Parathyroid adenoma (tissue), 2 donors: ENCODE measurements at regions not wholly inside any gene's neighbourhood (a gene's known extent, or its start where the extent isn't known, plus 50 kb on each side); places are given as distances from the start of the nearest gene placed in this dataset.
"Not testable (repeated sequence)": the region's sequence is repeated elsewhere in the genome, so short reads cannot be mapped to it uniquely, and the experiment has no call there.

Source experiments
- H2AFZ ChIP-seq: fragments of 300-600 bp; sonication (generic); one replicate; pipeline ENCODE4 v1.7.0; 2017; ENCODE audit warnings: antibody characterized with exemption, mild to moderate bottlenecking
- H3K27ac ChIP-seq: fragments of 300-600 bp; sonication (generic); one replicate; pipeline ENCODE4 v1.7.0; 2017
- H3K27me3 ChIP-seq: fragments of 300-600 bp; sonication (generic); one replicate; pipeline ENCODE4 v1.7.0; 2017; ENCODE audit warnings: low read length; ENCODE audit not compliant: control insufficient read depth, insufficient read depth
- H3K36me3 ChIP-seq: fragments of 300-600 bp; sonication (generic); one replicate; pipeline ENCODE4 v1.7.0; 2017; ENCODE audit warnings: low read length; ENCODE audit not compliant: control insufficient read depth, insufficient read depth
- H3K4me1 ChIP-seq: fragments of 300-600 bp; sonication (generic); one replicate; pipeline ENCODE4 v1.7.0; 2017; ENCODE audit warnings: control low read depth
- H3K4me2 ChIP-seq: fragments of 300-600 bp; sonication (generic); one replicate; pipeline ENCODE4 v1.7.0; 2017; ENCODE audit warnings: low read length
- H3K4me3 ChIP-seq: fragments of 300-600 bp; sonication (generic); one replicate; pipeline ENCODE4 v1.7.0; 2017; ENCODE audit warnings: low read depth, low read length
- H3K79me2 ChIP-seq: fragments of 300-600 bp; sonication (generic); one replicate; pipeline ENCODE4 v1.7.0; 2017; ENCODE audit warnings: control low read depth
- H3K9ac ChIP-seq: fragments of 300-600 bp; sonication (generic); one replicate; pipeline ENCODE4 v1.7.0; 2017; ENCODE audit warnings: mild to moderate bottlenecking
- H3K9me3 ChIP-seq: fragments of 300-600 bp; sonication (generic); one replicate; pipeline ENCODE4 v1.7.0; 2017; ENCODE audit warnings: low read length; ENCODE audit not compliant: control insufficient read depth
- TF ChIP-seq, protein P1 (sequence below): fragments of 300-600 bp; sonication (generic); IDR thresholded peaks from one replicate; pipeline ENCODE4 v1.7.0; 2017; ENCODE audit warnings: antibody characterized with exemption, mild to moderate bottlenecking
- donor health status: primary hyperparathyroidism.

DNA sequence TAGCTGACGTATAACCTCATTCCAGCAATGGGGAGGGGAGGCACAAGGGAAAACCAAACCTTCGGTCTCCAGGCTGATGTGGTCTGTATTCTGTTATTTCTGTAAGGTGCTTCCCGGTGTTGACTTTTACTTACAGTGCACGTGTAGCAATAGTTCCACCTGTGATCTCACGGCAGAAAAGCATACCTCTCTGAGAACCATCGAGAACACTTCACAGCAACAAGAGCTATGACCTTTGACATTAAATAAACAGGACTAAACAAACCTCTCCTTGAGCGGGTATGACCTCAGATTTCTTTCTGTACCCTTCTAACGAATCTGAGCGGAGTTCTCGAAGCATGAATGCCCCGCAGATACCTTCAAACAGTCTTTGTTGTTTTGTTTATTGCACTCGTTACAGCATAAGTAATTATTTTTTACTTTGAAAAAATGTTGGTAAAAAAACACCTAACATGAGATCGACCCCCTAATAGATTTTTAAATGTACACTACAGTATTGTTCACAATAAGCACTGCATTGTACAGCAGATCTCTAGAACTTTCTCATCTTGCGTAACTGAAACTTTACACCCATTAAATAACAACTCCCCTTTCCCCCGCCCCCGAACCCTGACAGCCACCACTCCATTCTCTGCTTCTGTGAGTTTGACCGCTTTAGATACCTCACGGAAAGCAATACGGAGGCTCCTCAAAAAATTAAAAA lies 282.3 kb downstream of the GATA3 start:
- H3K9me3 ChIP-seq, result no peaks in the 10 kb centered on the region
- H3K36me3 ChIP-seq, result no peaks in the 10 kb centered on the region
- TF ChIP-seq, protein P1, sequence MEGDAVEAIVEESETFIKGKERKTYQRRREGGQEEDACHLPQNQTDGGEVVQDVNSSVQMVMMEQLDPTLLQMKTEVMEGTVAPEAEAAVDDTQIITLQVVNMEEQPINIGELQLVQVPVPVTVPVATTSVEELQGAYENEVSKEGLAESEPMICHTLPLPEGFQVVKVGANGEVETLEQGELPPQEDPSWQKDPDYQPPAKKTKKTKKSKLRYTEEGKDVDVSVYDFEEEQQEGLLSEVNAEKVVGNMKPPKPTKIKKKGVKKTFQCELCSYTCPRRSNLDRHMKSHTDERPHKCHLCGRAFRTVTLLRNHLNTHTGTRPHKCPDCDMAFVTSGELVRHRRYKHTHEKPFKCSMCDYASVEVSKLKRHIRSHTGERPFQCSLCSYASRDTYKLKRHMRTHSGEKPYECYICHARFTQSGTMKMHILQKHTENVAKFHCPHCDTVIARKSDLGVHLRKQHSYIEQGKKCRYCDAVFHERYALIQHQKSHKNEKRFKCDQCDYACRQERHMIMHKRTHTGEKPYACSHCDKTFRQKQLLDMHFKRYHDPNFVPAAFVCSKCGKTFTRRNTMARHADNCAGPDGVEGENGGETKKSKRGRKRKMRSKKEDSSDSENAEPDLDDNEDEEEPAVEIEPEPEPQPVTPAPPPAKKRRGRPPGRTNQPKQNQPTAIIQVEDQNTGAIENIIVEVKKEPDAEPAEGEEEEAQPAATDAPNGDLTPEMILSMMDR, result no peak
- H3K27me3 ChIP-seq, result no peaks in the 10 kb centered on the region
- no peaks in the 10 kb centered on the region for H3K4me1 ChIP-seq
- no peak overlapping the region for H2AFZ ChIP-seq
- H3K9ac ChIP-seq, result no peak overlapping the region
- no peak overlapping the region for H3K4me3 ChIP-seq
- no peaks in the 10 kb centered on the region for H3K79me2 ChIP-seq
- H3K4me2 ChIP-seq, result no peak overlapping the region
- no peak overlapping the region for H3K27ac ChIP-seq

DNA sequence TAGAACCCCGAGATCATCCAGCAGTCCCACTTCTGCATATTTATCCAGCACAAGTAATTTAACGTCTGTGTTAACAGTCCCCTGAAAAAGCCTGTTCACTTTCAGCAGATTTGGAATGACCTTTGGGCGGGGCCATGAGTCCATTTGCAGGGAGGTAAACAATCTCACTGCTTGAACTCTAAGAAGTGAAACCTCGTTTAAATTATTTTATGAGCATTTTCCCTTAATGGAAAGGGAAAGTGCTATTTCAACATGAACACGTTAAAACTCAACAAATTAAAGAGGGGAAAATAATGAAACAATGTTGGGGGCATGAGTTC lies 282.8 kb downstream of the GATA3 start:
- Histone ChIP-seq H3K27me3 (no peaks in the 10 kb centered on the region), H3K4me3 (no peak overlapping the region), H3K4me1 (no peaks in the 10 kb centered on the region), H3K9ac (no peak overlapping the region), H2AFZ (no peak overlapping the region), H3K27ac (no peak overlapping the region), H3K79me2 (no peaks in the 10 kb centered on the region), H3K36me3 (no peaks in the 10 kb centered on the region), H3K9me3 (no peaks in the 10 kb centered on the region), H3K4me2 (no peak overlapping the region)
- TF ChIP-seq, protein P1, result no peak

DNA sequence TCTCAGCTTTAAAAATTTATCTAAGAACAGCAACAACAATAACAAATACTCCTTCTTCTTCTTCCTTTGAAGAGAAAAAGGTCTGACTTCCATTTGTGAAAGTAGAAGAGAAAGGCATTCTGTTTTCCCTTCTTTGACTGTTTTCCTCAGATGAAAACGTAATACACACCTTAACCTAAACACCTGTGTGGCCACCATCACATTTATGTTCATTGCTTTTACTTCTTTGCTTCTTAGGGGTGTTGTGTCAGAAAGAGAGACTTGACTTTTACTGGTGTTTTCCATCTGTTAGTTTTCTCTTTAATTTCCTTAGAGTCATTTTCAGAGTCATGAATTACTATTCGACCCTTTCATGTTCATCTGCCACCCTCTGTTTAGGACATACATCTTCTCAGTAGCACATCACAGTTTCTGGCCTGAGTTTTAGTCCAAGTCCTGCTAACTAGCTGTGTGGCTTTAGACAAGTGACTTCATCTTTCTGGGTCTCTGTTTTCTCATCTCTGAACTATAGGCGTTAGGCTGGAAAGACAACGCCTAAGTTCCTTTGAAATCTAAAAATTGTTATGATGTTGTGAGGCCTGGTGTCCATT lies 283.8 kb downstream of the GATA3 start:
- no peaks in the 10 kb centered on the region for H3K4me1 ChIP-seq
- no peaks in the 10 kb centered on the region for H3K9me3 ChIP-seq
- H3K36me3 ChIP-seq, result no peaks in the 10 kb centered on the region
- H3K79me2 ChIP-seq, result no peaks in the 10 kb centered on the region
- H3K27ac ChIP-seq, result no peak overlapping the region
- H3K4me3 ChIP-seq, result no peak overlapping the region
- no peak overlapping the region for H2AFZ ChIP-seq
- no peak overlapping the region for H3K9ac ChIP-seq
- TF ChIP-seq, protein P1, result no peak
- H3K4me2 ChIP-seq, result no peak overlapping the region
- no peaks in the 10 kb centered on the region for H3K27me3 ChIP-seq

DNA sequence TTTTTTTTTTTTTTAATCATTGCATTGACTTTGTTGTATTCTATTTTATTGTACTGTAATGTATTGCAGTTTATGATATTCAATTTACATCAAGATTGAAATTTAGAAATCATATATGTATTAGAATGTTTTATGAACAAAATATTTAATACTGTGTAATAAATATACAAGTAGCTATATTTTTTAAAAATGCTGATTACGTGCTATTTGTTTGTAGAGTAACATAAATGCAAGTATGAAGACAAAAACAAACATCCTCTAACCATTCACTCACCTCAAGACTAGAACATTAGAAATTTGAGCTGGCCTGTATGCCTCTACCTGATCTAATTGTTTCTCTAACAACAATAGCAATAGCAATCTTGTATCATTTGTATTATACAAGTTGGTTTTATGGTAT lies 290.3 kb downstream of the GATA3 start:
- H3K79me2 ChIP-seq, result no peaks in the 10 kb centered on the region
- H3K4me2 ChIP-seq, result no peak overlapping the region
- no peak overlapping the region for H2AFZ ChIP-seq
- H3K9ac ChIP-seq, result no peak overlapping the region
- TF ChIP-seq, protein P1, result no peak
- H3K36me3 ChIP-seq, result no peaks in the 10 kb centered on the region
- H3K9me3 ChIP-seq, result no peaks in the 10 kb centered on the region
- H3K27me3 ChIP-seq, result peaks cover 3% of the 10 kb centered on the region
- no peaks in the 10 kb centered on the region for H3K4me1 ChIP-seq
- H3K27ac ChIP-seq, result no peak overlapping the region
- H3K4me3 ChIP-seq, result no peak overlapping the region

DNA sequence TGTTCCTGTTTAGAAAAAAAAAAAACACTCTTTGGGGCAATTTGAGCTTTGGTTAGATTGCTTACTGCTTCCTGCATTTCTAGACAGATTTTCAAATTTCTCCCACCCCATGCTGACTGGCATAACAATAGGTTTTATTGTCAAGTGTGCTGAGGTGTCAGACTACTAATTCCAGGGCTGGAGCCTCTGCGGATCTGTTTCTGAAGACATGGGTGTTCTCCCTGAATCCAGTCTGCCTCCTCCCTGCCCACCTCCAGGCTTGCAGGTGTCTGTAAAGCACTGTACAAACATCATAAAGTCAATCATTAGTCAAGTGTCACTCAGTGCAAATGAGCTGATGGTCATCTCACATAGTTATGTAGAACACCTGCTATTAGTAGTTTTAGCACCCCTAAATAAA lies 292.4 kb downstream of the GATA3 start:
- no peak overlapping the region for H3K27ac ChIP-seq
- no peaks in the 10 kb centered on the region for H3K9me3 ChIP-seq
- H3K4me3 ChIP-seq, result no peak overlapping the region
- H3K27me3 ChIP-seq, result peaks cover 3% of the 10 kb centered on the region
- H2AFZ ChIP-seq, result no peak overlapping the region
- H3K4me1 ChIP-seq, result no peaks in the 10 kb centered on the region
- TF ChIP-seq, protein P1, result no peak
- H3K36me3 ChIP-seq, result no peaks in the 10 kb centered on the region
- no peak overlapping the region for H3K9ac ChIP-seq
- H3K4me2 ChIP-seq, result no peak overlapping the region
- no peaks in the 10 kb centered on the region for H3K79me2 ChIP-seq

DNA sequence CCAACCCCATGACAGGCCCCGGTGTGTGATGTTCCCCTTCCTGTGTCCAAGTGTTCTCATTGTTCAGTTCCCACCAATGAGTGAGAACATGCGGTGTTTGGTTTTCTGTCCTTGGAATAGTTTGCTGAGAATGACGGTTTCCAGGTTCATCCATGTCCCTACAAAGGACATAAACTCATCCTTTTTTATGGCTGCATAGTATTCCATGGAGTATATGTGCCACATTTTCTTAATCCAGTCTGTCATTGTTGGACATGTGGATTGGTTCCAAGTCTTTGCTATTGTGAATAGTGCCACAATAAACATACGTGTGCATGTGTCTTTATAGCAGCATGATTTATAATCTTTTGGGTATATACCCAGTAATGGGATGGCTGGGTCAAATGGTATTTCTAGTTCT lies 293.1 kb downstream of the GATA3 start:
- H3K4me3 ChIP-seq, H3K27me3 ChIP-seq, H3K4me1 ChIP-seq, H2AFZ ChIP-seq, H3K79me2 ChIP-seq, H3K9me3 ChIP-seq, H3K27ac ChIP-seq, H3K4me2 ChIP-seq, H3K9ac ChIP-seq, H3K36me3 ChIP-seq: not testable (repeated sequence)
